Stimulated activated CD4-positive, alpha-beta T cell treated with anti-CD3 and anti-CD28 coated beads, TNF-alpha, amount 100 ng/mL, for 24 hours (primary cell): ENCODE measurements at regions not wholly inside any gene's neighbourhood (a gene's known extent, or its start where the extent isn't known, plus 50 kb on each side); places are given as distances from the start of the nearest gene placed in this dataset.

Experiments
- DNase-seq, 3 experiments: peaks; one replicate each; pipeline ENCODE4 v3.0.0-alpha.2; 2020; ENCODE audit warnings: low read depth in 3 of 3

GRCh38 chr10:123454987-123455386 lies 211.2 kb upstream of the GPR26 start:
- DNase-seq = no peak

DNA sequence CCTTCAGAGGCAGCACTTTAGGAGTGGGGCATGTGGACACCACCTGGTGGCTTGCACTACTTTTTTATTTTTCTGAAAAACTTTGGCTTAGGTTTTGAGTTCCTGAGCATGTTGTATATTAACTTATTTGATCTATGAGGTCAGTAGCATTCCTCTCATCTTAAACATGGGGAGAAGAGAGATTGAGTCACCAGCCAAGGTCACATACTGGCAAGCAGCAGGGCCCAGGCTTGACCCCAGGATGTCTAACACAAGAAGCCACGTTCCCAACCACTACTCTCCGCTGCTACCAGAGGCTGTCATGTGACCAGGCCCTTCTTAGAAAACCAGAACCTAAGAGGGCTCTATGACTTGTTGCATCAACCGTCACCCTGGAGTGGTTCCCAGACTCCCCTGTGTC lies 210.3 kb upstream of the GPR26 start:
- no peak for DNase-seq

- no peak for DNase-seq
These were observed 207.2 kb upstream of the GPR26 start for GRCh38 chr10:123458933-123459332.

DNA sequence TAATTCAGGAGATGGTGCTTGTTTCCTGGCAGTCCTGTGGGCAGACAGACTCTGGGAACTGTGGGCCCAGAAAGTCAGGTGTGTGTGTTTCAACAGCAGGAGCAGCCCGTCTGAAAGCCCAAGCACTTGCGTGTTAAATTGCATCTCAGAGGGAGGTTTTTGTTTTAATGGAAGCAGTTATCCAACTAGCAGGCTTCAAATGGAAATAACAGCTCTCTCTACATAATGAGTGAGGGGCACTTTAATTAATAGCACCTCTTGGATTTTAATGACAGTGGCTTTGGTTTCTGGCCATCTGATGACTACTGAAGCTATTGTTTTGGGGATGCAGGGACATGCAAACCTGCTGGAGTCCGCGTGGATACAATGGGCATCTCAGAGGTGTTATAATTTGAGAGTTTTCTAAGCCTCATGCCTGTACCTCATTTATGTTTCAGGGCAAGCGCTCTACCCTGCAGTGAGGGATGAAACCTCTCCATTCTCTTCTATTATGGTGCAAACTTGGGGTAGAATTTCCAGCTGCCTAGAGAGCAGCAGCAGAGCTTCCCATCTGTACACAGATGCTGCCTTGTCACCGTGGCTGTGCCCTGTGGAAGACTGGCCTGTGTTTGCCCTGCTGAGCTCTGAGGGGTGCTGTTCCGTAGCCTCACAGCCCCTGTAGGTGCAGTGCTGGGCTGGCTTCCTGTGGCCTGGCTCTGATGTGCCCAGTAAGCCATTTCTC lies 206.6 kb upstream of the GPR26 start:
- DNase-seq = no peak

- no peak for DNase-seq
These were observed 203.9 kb upstream of the GPR26 start for GRCh38 chr10:123462246-123462645.

DNA sequence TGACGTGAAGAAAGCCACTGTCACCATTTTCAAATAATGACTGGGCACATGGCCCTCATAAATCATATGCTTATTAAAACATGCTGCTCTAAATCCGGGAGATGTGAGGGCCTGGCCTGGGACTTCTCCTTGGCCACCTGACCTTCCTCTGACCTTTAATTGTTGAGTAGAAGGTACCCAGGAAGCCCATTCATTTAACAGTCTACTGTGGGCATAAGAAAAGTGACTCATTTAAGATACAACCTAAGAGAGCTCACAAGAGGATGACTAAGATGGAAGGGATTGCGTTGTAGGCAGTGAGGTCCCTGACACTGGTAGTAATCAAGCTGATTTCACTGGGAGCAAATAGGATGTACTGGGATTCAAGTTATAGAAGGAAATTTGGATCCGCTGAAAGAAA lies 203.4 kb upstream of the GPR26 start:
- DNase-seq = no peak

DNA sequence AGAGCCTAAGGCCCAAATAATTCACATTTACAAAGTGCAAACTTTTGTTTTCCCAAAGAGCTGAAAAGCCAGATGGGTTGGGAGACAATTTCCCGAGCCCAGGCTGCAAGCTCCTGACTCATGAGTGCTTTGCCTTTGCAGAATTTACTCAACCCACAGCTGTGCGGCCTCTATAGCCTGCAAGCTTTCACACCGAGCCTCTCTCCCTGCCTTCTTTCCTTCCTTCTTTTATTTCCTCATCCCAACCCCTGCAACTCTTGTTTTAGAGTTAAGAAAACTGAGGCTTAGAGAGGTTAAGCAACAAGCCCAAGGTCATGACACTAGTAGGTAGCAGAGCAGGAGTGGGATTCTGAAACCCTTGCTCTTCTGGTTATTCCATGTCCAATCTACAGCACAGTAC lies 203.0 kb upstream of the GPR26 start:
- no peak for DNase-seq

DNA sequence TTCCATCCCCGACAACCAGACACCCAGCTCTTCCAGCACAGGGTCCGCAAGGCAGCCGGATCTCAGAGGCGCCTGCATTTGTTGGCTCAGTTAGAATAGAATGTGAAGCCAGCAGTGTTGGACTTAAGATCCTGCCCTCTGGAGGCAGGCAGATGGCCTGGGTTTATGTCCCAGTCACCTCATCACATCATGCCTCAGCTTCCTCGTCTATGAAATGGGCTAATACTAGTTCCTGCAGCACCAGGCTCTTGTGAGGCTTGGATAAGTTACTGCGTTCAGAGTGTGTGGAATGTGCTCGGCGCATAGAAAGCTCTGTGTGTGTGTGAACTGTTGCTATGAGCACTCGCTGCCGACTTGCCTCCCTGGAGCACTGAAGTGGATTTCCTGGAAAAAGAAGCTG lies 202.5 kb upstream of the GPR26 start:
- DNase-seq = no peak

DNA sequence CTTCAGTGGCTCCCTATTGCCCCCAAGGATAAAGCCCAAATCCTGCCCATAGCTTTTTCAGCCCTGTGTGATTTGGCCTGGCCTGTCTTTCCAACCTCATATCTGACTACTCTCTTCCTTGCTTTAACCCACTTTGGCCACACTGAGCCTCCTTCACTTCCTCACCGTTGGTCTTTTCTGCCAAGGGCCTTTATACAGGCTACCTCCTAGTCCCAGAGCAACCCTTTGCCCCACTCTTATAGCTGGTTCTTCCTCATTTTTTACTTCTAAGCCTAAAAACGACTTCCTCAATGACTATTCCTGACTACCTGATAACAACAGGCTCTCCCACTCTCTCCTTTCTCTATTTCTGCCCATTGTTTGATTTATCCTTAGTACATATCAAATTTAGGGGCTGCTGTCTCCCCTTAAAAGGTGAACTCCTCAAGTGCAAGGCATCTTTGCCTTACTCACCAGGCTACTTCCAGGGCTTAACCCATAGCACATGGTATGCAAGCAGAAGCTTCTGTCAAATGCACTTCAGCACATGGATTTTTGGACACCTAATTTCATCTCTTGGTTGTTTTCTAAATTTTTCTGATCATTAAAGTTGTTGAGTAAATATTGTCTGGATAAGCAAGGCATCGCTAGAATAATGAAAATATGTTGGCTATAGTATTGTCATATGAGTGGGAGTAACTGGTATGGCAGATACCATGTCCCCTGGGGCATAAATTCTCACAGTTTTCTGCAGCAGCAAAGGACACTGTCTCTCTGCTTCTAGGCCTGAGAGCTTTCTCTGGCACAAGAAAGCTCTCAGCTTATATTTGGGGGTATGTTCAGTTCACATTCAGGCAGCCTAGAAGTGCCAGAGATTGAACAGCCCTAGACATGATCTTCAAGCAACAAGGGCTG lies 201.5 kb upstream of the GPR26 start:
- DNase-seq = no peak

DNA sequence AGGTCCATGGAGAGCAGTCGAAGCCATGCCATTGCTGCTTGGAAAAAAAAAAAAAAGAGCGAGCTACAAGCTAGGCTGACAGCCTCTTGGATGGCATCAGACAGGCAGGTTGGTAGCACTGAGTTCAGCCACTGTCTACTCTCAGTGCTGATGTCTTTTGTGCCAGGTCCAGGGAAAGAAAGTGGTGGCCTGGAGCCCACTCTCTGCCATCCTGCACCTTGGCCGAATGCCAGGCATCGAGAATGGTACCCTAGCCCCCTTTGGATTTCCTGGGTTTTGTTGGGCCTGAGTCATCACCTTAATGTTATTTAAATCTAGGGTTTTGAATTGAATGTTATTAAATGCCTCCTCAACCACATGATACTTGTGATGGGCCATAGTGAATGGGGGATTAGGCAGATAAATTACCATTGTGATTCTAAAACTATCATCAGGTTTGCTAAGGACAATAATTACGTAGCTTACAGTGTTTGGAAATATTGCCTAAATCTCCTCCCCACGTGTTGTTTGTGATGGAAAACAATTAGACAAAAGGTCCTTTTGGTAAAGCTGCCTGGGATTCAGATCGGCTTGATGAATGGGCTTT lies 195.7 kb upstream of the GPR26 start:
- no peak for DNase-seq

- no peak for DNase-seq
These were observed 194.3 kb upstream of the GPR26 start for GRCh38 chr10:123471811-123472210.

DNA sequence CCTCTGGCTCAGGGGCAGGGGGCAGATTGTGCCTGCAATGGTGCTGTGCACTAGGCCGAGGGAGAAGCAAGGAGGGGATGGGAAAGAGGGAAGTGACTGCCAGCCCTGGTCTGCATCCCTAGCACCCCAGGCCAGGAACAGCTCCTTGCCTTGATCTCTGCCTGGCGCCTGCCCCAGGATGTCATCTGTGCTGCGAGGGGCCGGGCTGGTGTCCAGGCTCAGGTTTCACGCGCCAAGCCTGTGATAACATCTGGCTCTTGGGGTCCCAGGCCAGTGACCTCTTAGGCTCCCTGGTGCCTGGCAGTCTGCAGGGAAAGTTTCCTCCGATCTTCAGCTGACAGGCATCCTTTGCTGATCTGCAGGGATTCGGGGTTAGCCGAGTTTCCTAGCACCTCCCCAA lies 193.5 kb upstream of the GPR26 start:
- DNase-seq = no peak

DNA sequence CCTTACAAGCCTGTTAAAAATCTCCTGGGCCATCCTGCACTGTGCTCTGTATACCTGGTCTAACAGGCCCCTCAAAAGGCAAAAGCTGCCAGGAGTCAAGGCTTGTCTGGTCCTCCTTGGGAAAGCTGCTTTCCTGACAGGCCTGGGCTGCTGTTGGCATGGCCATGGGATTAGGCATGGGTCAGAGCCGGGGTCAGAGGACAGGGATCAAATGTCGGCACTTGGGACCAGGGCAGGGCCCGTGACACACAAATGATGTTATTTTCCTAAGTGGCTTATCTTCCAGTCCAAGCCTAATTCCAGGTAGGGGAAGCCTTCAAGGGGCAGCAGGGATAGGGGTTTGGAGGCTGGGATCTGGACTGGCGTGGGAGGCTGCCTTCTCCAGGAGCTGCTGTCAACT lies 191.5 kb upstream of the GPR26 start:
- no peak for DNase-seq

DNA sequence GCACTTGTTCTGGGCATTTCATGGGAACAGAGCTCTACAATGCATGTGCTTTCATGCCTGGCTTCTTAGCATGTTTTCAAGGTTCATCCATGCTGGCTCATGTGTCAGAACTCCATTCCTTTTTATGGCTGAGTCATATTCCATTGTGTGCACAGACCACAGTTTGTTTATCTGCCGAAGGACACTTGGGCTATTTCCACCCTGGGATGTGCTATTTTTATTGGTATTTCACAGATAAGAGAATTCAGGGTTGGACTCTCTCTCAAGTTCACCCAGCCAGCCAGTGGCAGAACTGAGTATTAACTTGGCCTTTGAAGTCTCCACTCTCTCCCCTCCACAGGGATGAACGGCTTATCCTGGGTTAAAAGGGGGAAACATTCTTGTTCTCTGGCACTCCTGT lies 190.7 kb upstream of the GPR26 start:
- no peak for DNase-seq

DNA sequence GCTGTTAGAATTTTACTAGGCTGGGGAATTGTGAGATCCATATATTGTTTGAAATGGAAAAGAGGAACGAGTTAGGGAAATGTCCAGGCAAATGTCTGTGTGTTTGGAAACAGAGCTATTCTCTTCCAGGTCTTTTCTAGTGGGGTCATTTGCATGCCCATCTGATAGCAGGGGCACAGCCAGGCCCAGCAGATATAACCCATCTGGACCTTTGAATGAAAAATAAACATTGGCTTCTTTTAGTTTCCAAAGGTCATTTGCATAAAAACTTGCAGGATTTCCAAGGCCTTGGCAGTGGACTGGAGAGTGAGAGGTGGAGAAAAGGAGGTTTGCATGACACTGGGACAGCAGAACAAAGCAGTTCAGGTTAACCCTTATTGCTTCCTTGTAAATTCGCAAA lies 188.0 kb upstream of the GPR26 start:
- DNase-seq = no peak

- DNase-seq = no peak
These were observed 186.5 kb upstream of the GPR26 start for GRCh38 chr10:123479640-123480039.

- no peak for DNase-seq
These were observed 185.8 kb upstream of the GPR26 start for GRCh38 chr10:123480344-123480743.

DNA sequence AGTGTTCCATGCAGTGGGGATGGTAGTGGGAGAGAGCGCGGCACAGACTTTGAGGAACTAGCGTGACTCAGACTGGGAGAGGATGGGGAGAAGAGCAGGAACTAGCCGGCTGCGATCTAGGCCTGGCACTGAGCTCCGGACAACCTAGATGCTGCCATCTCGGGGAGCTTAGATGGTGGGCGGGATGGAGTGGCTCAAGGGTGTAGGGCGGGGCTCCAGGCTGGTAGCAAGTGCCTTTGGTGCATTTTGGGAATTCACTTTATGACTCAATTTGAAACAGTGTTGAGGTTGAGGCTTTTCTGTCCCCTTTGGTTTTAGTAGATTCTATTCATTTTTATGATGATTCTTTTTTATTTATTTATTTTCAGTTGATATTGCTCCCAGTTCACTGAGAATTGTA lies 185.3 kb upstream of the GPR26 start:
- no peak for DNase-seq

DNA sequence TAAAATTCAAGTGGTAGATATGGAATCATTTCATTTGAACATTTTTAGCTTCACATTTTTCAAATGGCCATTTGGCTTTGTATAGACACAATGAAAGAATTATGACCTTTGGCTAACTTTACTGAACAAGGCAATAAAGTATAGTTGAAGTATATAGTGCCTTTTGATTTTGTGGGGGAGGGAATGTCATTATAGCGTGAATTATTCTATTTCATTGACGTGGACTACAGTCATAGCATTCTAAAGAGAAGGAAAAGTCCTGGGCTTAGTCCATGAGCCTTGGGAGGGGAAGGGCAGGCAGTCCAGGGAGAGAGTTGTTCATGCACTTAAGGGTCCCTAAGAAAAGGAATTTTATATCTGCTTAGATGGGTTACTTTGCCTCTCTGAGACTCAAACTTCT lies 181.4 kb upstream of the GPR26 start:
- DNase-seq = no peak

DNA sequence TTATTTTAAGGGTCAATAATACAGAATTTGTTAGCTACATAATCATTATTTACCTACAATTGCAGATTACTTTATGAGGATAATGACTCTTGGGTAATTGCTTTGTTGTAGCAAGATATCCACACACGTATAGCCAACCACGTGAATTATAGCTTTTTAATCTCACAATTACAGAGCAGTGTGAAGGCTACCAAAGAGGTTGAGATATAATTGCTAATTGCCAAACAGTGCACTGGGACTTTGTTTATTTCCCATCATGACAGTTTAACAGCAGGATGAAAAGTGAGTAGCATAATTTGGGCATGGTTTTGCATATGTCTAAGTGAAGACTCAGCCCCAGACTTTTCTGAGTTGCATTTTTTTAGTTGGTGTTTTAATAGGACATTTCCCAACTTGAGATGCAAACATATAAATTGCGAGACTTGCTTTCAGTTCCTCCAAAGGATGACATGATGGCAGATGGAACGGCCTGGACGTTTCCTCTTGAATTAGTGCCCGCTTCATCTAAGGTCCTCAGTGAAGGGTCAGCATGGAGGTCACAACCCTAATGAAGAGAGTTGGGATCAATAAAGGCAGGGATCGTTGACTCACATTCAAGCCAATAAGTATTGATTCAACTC lies 180.7 kb upstream of the GPR26 start:
- no peak for DNase-seq

DNA sequence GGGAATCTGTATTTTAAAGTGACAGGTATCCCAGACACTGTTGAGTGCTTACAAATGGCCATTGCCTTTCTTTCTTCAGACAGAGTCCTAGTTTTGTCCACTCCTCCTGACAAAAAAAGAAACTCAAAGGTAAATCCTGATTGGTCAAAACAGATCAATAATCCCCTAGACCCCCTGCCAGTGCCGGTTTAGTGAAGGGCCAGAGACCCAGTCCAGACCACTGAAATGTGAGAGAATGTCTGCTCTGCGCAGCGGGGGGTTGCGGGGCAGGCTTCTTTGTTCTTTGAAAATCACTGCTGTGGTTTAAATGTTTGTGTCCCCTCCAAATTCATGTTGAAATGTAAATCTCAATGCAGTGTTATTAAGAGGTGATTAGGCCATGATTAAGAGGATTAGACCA lies 177.7 kb upstream of the GPR26 start:
- no peak for DNase-seq

- no peak for DNase-seq
These were observed 174.8 kb upstream of the GPR26 start for GRCh38 chr10:123491364-123491763.

DNA sequence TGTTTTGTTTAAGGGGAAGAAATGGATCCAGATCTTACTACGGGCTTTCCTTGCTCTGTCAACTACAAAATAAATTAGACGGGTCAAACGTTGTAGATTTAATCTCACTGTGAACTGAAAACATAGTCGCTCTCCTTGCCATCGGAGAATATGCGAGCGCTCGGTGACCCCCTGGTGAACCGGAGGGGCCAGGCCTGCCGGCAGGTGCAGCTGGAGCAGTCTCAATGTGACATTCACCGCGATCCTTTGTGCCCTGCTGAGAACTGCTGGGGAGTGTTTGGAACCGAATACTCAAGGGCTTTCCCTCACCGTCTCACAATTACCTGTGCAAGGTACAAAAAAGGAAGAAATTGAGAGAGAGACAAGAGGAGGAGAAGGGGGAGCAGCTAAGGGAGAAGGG lies 174.1 kb upstream of the GPR26 start:
- DNase-seq = no peak
